H1 (cell line): ENCODE measurements at regions not wholly inside any gene's neighbourhood (a gene's known extent, or its start where the extent isn't known, plus 50 kb on each side); places are given as distances from the start of the nearest gene placed in this dataset.

Source experiments
- CTCF ChIA-PET: fragments of 300-600 bp; sonication (Branson Sonifier 250); formaldehyde crosslinking; loops from one replicate; lab custom pipeline; 2021; ENCODE audit not compliant: partially characterized antibody; lab: Charles Lee
- POLR2A ChIA-PET: fragments of 300-600 bp; sonication (Branson Sonifier 250); formaldehyde crosslinking; loops from one replicate; lab custom pipeline; 2021; ENCODE audit warnings: inconsistent platforms; ENCODE audit not compliant: partially characterized antibody; lab: Charles Lee
- DNase-seq, 2 experiments: peaks; one replicate each; pipeline versions ENCODE4 v3.0.0 to v3.0.0-alpha.2; 2010 to 2022; ENCODE audit warnings: low spot score in 2 of 2, low read depth in 1 of 2, mixed read lengths in 1 of 2
- FAIRE-seq: peaks from 2 replicates; lab custom pipeline; 2011; peaks lifted over from hg19 to GRCh38; lab: Jason Lieb, UNC
- H2AFZ ChIP-seq: 2 replicates; pipeline ENCODE4 v1.8.1; 2012; ENCODE audit warnings: low read length, inconsistent platforms
- H2AK5ac ChIP-seq: 2 replicates; pipeline ENCODE4 v1.6.1; 2013; ENCODE audit warnings: low read depth, low read length
- H2BK120ac ChIP-seq: replicated peaks from 2 replicates; pipeline ENCODE3; 2013; ENCODE audit warnings: low read depth, low read length, inconsistent platforms
- H2BK12ac ChIP-seq: 2 replicates; pipeline ENCODE4 v1.6.1; 2013; ENCODE audit warnings: low read depth, low read length
- H2BK15ac ChIP-seq: 2 replicates; pipeline ENCODE4 v1.6.1; 2013; ENCODE audit warnings: low read length
- H2BK20ac ChIP-seq: 2 replicates; pipeline ENCODE4 v1.6.1; 2013; ENCODE audit warnings: low read length
- H2BK5ac ChIP-seq: 2 replicates; pipeline ENCODE4 v1.6.1; 2013; ENCODE audit warnings: low read depth, low read length
- H3K14ac ChIP-seq: 2 replicates; pipeline ENCODE4 v1.6.1; 2013; ENCODE audit warnings: inconsistent platforms; ENCODE audit not compliant: insufficient read length
- H3K18ac ChIP-seq: 2 replicates; pipeline ENCODE4 v1.6.1; 2013; ENCODE audit warnings: low read length; ENCODE audit errors: extremely low read depth
- H3K23ac ChIP-seq: 2 replicates; pipeline ENCODE4 v1.6.1; 2013; ENCODE audit warnings: inconsistent platforms; ENCODE audit not compliant: insufficient read length
- H3K23me2 ChIP-seq: 2 replicates; pipeline ENCODE4 v1.6.1; 2013; ENCODE audit warnings: low read depth, low read length
- H3K27ac ChIP-seq: 2 replicates; pipeline ENCODE4 v1.6.1; 2011; ENCODE audit warnings: low read depth, low read length, inconsistent platforms
- H3K27me3 ChIP-seq, 4 experiments: replicated peaks in 1 of 4; 1 replicate in 1 of 4; 2 replicates in 3 of 4; pipeline versions ENCODE4 v1.6.1 to v1.8.1; 2011 to 2013; ENCODE audit warnings: low read length in 3 of 4, mild to moderate bottlenecking in 3 of 4, inconsistent platforms in 2 of 4, mixed read lengths in 2 of 4, moderate library complexity in 1 of 4; ENCODE audit not compliant: control insufficient read depth in 3 of 4, insufficient read depth in 3 of 4; ENCODE audit errors: extremely low read depth in 1 of 4
- H3K36me3 ChIP-seq, 4 experiments: 2 replicates each; pipeline versions ENCODE4 v1.6.1 to v1.8.1; 2011 to 2013; ENCODE audit warnings: mild to moderate bottlenecking in 4 of 4, low read length in 3 of 4, moderate library complexity in 2 of 4, control low read depth in 1 of 4, inconsistent platforms in 1 of 4; ENCODE audit not compliant: insufficient read depth in 4 of 4, control insufficient read depth in 2 of 4
- H3K4ac ChIP-seq: replicated peaks from 2 replicates; pipeline ENCODE3; 2013; ENCODE audit warnings: low read length, low read depth, mixed read lengths, inconsistent platforms; ENCODE audit not compliant: insufficient read length
- H3K4me1 ChIP-seq, 4 experiments: replicated peaks in 1 of 4; 1 replicate in 1 of 4; 2 replicates in 3 of 4; pipeline versions ENCODE4 v1.6.1 to v1.8.1; 2011 to 2013; ENCODE audit warnings: low read length in 3 of 4, inconsistent platforms in 2 of 4, mixed read lengths in 1 of 4; ENCODE audit not compliant: insufficient read depth in 4 of 4, control insufficient read depth in 3 of 4
- H3K4me2 ChIP-seq, 2 experiments: 2 replicates each; pipeline versions ENCODE4 v1.6.1 to v1.8.1; 2011 to 2013; ENCODE audit warnings: low read depth in 2 of 2, low read length in 2 of 2, control low read depth in 1 of 2, inconsistent platforms in 1 of 2, mild to moderate bottlenecking in 1 of 2; ENCODE audit not compliant: insufficient read depth in 1 of 2
- H3K4me3 ChIP-seq, 4 experiments: fragments of 200-600, 300-600 bp in 1 of 4; sonication (generic), shearing (Covaris generic), sonication (Bioruptor Twin) in 1 of 4; 2 replicates each; pipeline versions ENCODE4 v1.5.1 to v1.8.1; 2011 to 2016; ENCODE audit warnings: low read length in 4 of 4, low read depth in 3 of 4, control low read depth in 2 of 4, inconsistent platforms in 2 of 4, mild to moderate bottlenecking in 2 of 4, mixed read lengths in 1 of 4, moderate library complexity in 1 of 4; ENCODE audit not compliant: insufficient read depth in 2 of 4; ENCODE audit errors: extremely low read depth in 1 of 4
- H3K56ac ChIP-seq: replicated peaks from 2 replicates; pipeline ENCODE3; 2013; ENCODE audit warnings: low read depth, mild to moderate bottlenecking, mixed read lengths, low read length, inconsistent platforms; ENCODE audit not compliant: insufficient read length
- H3K79me1 ChIP-seq: 2 replicates; pipeline ENCODE4 v1.6.1; 2013; ENCODE audit warnings: low read depth, low read length, control low read depth
- H3K79me2 ChIP-seq, 2 experiments: 2 replicates each; pipeline versions ENCODE4 v1.6.1 to v1.8.1; 2012 to 2013; ENCODE audit warnings: low read length in 2 of 2, mild to moderate bottlenecking in 2 of 2, inconsistent platforms in 1 of 2; ENCODE audit not compliant: insufficient read depth in 2 of 2, control insufficient read depth in 1 of 2
- H3K9ac ChIP-seq, 4 experiments: replicated peaks in 1 of 4; 1 replicate in 1 of 4; 2 replicates in 3 of 4; pipeline versions ENCODE4 v1.6.1 to v1.8.1; 2011 to 2013; ENCODE audit warnings: low read depth in 3 of 4, low read length in 3 of 4, control low read depth in 2 of 4, mild to moderate bottlenecking in 2 of 4, moderate library complexity in 2 of 4, inconsistent platforms in 1 of 4; ENCODE audit errors: extremely low read depth in 1 of 4
- H3K9me3 ChIP-seq, 2 experiments: 2 replicates each; pipeline versions ENCODE4 v1.6.1 to v1.8.1; 2012 to 2013; ENCODE audit warnings: mild to moderate bottlenecking in 2 of 2, moderate library complexity in 2 of 2, control low read depth in 1 of 2, inconsistent platforms in 1 of 2, low read depth in 1 of 2, low read length in 1 of 2, mixed read lengths in 1 of 2; ENCODE audit not compliant: insufficient read depth in 2 of 2
- H4K20me1 ChIP-seq, 2 experiments: replicated peaks in 1 of 2; 2 replicates each; pipeline versions ENCODE3 to v1.8.1; 2011 to 2013; ENCODE audit warnings: inconsistent platforms in 2 of 2, low read length in 2 of 2, mild to moderate bottlenecking in 1 of 2; ENCODE audit not compliant: insufficient read depth in 2 of 2, control insufficient read depth in 1 of 2
- H4K5ac ChIP-seq: 2 replicates; pipeline ENCODE4 v1.6.1; 2013; ENCODE audit warnings: low read length, low read depth, mixed read lengths, inconsistent platforms; ENCODE audit not compliant: insufficient read length
- H4K8ac ChIP-seq: 2 replicates; pipeline ENCODE4 v1.8.0; 2013; ENCODE audit warnings: mild to moderate bottlenecking, moderate library complexity, low read length, inconsistent platforms; ENCODE audit not compliant: insufficient read depth; ENCODE audit errors: extremely low read depth
- H4K91ac ChIP-seq: replicated peaks from 2 replicates; pipeline ENCODE3; 2013; ENCODE audit warnings: low read length, mixed read lengths, inconsistent platforms; ENCODE audit not compliant: insufficient read length
- BRCA1 ChIP-seq: IDR thresholded peaks from 2 replicates; pipeline ENCODE4 v1.6.1; 2012; ENCODE audit warnings: low read depth, low read length, improper control_type of control experiment
- EZH2 ChIP-seq: fragments of 200-600 bp; sonication (generic); IDR thresholded peaks from 2 replicates; pipeline ENCODE4 v1.7.1; 2012; ENCODE audit warnings: low read depth, mild to moderate bottlenecking, moderate library complexity, low read length, inconsistent platforms; ENCODE audit not compliant: severe bottlenecking
- GABPA ChIP-seq: IDR thresholded peaks from 2 replicates; pipeline ENCODE4 v1.6.1; 2011; ENCODE audit warnings: mild to moderate bottlenecking, low read length, moderate library complexity, borderline replicate concordance; ENCODE audit not compliant: insufficient read depth
- GTF2F1 ChIP-seq: IDR thresholded peaks from 2 replicates; pipeline ENCODE4 v1.6.1; 2012; ENCODE audit warnings: low read depth, low read length, improper control_type of control experiment, borderline replicate concordance
- KDM4A ChIP-seq: IDR thresholded peaks from one replicate; pipeline ENCODE4 v1.7.1; 2012; ENCODE audit warnings: low read depth, mild to moderate bottlenecking, moderate library complexity, low read length, inconsistent platforms; ENCODE audit not compliant: severe bottlenecking
- NANOG ChIP-seq: IDR thresholded peaks from 2 replicates; pipeline ENCODE4 v1.6.1; 2011; ENCODE audit warnings: low read length, low read depth, mild to moderate bottlenecking, inconsistent platforms; ENCODE audit not compliant: insufficient read depth, poor library complexity, severe bottlenecking
- SAP30 ChIP-seq: fragments of 300-600 bp; sonication (generic); IDR thresholded peaks from 2 replicates; pipeline ENCODE4 v1.7.1; 2012; ENCODE audit warnings: low read length, moderate library complexity, mild to moderate bottlenecking, inconsistent platforms; ENCODE audit not compliant: insufficient read depth, insufficient replicate concordance
- SIRT6 ChIP-seq: IDR thresholded peaks from one replicate; pipeline ENCODE4 v1.7.1; 2012; ENCODE audit warnings: low read length, inconsistent platforms
- WGBS, 2 experiments: shearing (Covaris generic) in 1 of 2; methylation state at CpG; one replicate each; pipeline versions ENCODE4 v1.1.6 to v1.1.7; 2013 to 2015; ENCODE audit warnings: low lambda C conversion rate in 2 of 2, mixed read lengths in 2 of 2, inconsistent platforms in 1 of 2, low coverage in 1 of 2, missing lambda C conversion rate in 1 of 2; ENCODE audit not compliant: insufficient replicate concordance in 2 of 2, insufficient coverage in 1 of 2, insufficient read length in 1 of 2; ENCODE audit errors: extremely low coverage in 1 of 2, missing lambda C conversion rate in 1 of 2; 5-methylcytosine and 5-hydroxymethylcytosine counted together

GRCh38 chr6:6751266-6751596 lies 162.7 kb downstream of the LY86 start:
- Histone ChIP-seq H4K8ac (no peak overlapping the region), H3K79me2 (no peaks in the 10 kb centered on the region), H3K9ac (no peak overlapping the region), H4K20me1 (peaks cover 0 to 1% of the 10 kb centered on the region in 2 experiments), H2AK5ac (no peak overlapping the region), H3K4me2 (no peak overlapping the region), H2BK20ac (no peak overlapping the region), H3K14ac (no peak overlapping the region), H3K4me3 (no peak overlapping the region), H3K9me3 (no peaks in the 10 kb centered on the region), H3K4ac (no peak overlapping the region), H3K23me2 (0 out of 2 replicates have a peak, but pooled peaks cover 4% of the 10 kb centered on the region), H3K27ac (no peak overlapping the region), H4K5ac (no peak overlapping the region), H4K91ac (no peak overlapping the region), H2BK120ac (no peak overlapping the region), H3K79me1 (no peaks in the 10 kb centered on the region), H2BK15ac (no peak overlapping the region), H3K56ac (no peak overlapping the region), H2BK5ac (no peak overlapping the region), H3K36me3 (no peaks in the 10 kb centered on the region), H3K23ac (no peak overlapping the region), H3K18ac (no peak overlapping the region), H2AFZ (no peak overlapping the region), H3K4me1 (peaks cover 4 to 7% (median 5%) of the 10 kb centered on the region in 4 experiments; a peak in 6 of 7 replicates), H3K27me3 (peaks cover 0 to 2% (median 0%) of the 10 kb centered on the region in 4 experiments; a peak in 1 of 7 replicates), H2BK12ac (peak overlapping the region; percentile 81; the same call in 1 of the 2 replicates)
- TF ChIP-seq GABPA (no peak), SIRT6 (no peak), SAP30 (no peak), BRCA1 (no peak), GTF2F1 (no peak), KDM4A (no peak), EZH2 (no peak), NANOG (no peak)
- ChIA-PET CTCF (interaction anchor here (0.8 to 3.1 kb wide), 4 partner anchors 30 to 77 kb away, joined by 3 to 12 read pairs (median 7); no protein-coding TSS in a partner anchor), POLR2A (interaction anchor here (1.0 to 2.2 kb wide), 2 partner anchors 9 to 11 kb away, joined by 3 to 8 read pairs; no protein-coding TSS in a partner anchor)
- 100% methylated on average over 2 of the region's 2 CpGs; no CpG with 5 or more reads in 1 of the 2 experiments for WGBS, 2 experiments
- DNase-seq (no peak), FAIRE-seq (no peak)
